ENCODE measurements at regions not wholly inside any gene's neighbourhood (a gene's known extent, or its start where the extent isn't known, plus 50 kb on each side); places are given as distances from the start of the nearest gene placed in this dataset.

DNA sequence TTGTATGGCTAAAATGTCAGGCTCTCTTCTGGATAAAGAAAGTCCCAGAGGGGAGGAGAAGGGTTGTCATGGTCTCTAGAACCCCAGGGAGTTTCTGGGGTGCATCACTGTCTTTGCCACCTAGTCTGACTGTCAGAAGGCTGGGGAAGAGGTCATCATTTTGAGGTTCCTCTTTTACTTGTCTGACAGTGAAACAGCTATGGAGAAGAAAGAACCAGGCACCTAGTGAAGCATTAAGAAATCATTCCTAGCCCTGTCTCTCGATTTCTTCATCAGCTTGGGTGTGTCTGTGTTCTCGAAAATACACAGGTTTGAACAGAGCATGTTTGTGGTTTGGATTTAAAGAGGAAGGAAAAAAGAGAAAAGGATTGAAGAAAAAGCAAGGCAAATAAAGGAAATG is 158.7 kb upstream of the LRIG3 start:
- no peak for DNase-seq (ENCODE audit: low spot score)
- CTCF ChIA-PET = no interaction called here

GRCh38 chr12:59077575-59078426 is 157.5 kb upstream of the LRIG3 start:
- Histone ChIP-seq H3K4me1 (ENCODE audit: insufficient read depth, low read length, poor library complexity, severe bottlenecking) (peaks cover 6% of the 10 kb centered on the region), H3K4me3 (ENCODE audit: low read depth, low read length, poor library complexity, severe bottlenecking) (no peak overlapping the region), H3K27ac (ENCODE audit: low read depth, low read length, poor library complexity, severe bottlenecking) (no peak overlapping the region), H3K9me3 (ENCODE audit: low read depth, low read length, poor library complexity, severe bottlenecking) (no peaks in the 10 kb centered on the region), H3K27me3 (replicated peaks; ENCODE audit: insufficient read depth, low read depth, low read length, poor library complexity) (no peaks in the 10 kb centered on the region), H3K36me3 (ENCODE audit: insufficient read depth, low read length, poor library complexity, severe bottlenecking) (no peaks in the 10 kb centered on the region)
- intact Hi-C loops (cut with micrococcal nuclease; ENCODE audit: unreplicated experiment) = no loop called here
- DNase-seq (ENCODE audit: low spot score) = no peak
- no TSS peak for BruUV-seq (replicated peaks)
- POLR2A ChIA-PET (ENCODE audit: low non-redundant PET) = no interaction called here
- CTCF ChIA-PET = interaction anchor here (0.5 kb wide), 1 partner anchor 536 kb away, joined by 3 read pairs; no protein-coding TSS in a partner anchor
- no peak for TF ChIP-seq EZH2 (IDR thresholded peaks at IDR 0.05; ENCODE audit: borderline replicate concordance, low read depth, low read length, poor library complexity, severe bottlenecking)
- TF ChIP-seq, protein P1, sequence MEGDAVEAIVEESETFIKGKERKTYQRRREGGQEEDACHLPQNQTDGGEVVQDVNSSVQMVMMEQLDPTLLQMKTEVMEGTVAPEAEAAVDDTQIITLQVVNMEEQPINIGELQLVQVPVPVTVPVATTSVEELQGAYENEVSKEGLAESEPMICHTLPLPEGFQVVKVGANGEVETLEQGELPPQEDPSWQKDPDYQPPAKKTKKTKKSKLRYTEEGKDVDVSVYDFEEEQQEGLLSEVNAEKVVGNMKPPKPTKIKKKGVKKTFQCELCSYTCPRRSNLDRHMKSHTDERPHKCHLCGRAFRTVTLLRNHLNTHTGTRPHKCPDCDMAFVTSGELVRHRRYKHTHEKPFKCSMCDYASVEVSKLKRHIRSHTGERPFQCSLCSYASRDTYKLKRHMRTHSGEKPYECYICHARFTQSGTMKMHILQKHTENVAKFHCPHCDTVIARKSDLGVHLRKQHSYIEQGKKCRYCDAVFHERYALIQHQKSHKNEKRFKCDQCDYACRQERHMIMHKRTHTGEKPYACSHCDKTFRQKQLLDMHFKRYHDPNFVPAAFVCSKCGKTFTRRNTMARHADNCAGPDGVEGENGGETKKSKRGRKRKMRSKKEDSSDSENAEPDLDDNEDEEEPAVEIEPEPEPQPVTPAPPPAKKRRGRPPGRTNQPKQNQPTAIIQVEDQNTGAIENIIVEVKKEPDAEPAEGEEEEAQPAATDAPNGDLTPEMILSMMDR (conservative IDR thresholded peaks at IDR 0.05; ENCODE audit: low read depth, low read length) = no peak

More for the DNA sequence above, 158.7 kb upstream of the LRIG3 start:
- Histone ChIP-seq H3K4me3 (ENCODE audit: low read depth, low read length, poor library complexity, severe bottlenecking) (no peak overlapping the region), H3K4me1 (ENCODE audit: insufficient read depth, low read length, poor library complexity, severe bottlenecking) (peaks cover 6% of the 10 kb centered on the region), H3K36me3 (ENCODE audit: insufficient read depth, low read length, poor library complexity, severe bottlenecking) (no peaks in the 10 kb centered on the region), H3K27me3 (replicated peaks; ENCODE audit: insufficient read depth, low read depth, low read length, poor library complexity) (no peaks in the 10 kb centered on the region), H3K9me3 (ENCODE audit: low read depth, low read length, poor library complexity, severe bottlenecking) (no peaks in the 10 kb centered on the region), H3K27ac (ENCODE audit: low read depth, low read length, poor library complexity, severe bottlenecking) (no peak overlapping the region)
- no peak for TF ChIP-seq EZH2 (IDR thresholded peaks at IDR 0.05; ENCODE audit: borderline replicate concordance, low read depth, low read length, poor library complexity, severe bottlenecking)
- TF ChIP-seq, protein P1 (conservative IDR thresholded peaks at IDR 0.05; ENCODE audit: low read depth, low read length) = no peak
- BruUV-seq (replicated peaks) = no TSS peak
- intact Hi-C loops (cut with micrococcal nuclease; ENCODE audit: unreplicated experiment) = no loop called here
- POLR2A ChIA-PET (ENCODE audit: low non-redundant PET) = no interaction called here

DNA sequence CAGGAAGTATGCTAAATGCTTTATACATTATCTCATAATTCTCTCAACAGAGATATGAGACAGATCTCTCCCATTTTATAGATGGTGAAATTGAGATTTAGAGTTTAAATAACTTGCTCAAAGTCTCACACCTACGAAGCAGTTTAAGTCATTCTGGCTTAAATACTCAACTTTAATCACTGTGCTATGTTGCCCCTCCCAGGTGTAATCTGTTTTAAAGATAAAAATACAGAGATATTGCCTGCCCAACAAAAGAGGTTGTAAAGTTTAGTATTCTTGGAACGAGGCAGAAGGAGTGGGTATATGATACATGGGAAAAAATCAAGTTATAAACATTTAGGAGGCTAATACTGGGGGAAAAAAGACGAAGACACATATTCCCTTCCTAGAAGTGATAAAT is 156.8 kb upstream of the LRIG3 start:
- intact Hi-C loops (cut with micrococcal nuclease; ENCODE audit: unreplicated experiment) = no loop called here
- H3K27ac ChIP-seq (ENCODE audit: low read depth, low read length, poor library complexity, severe bottlenecking) = no peak overlapping the region
- H3K27me3 ChIP-seq (replicated peaks; ENCODE audit: insufficient read depth, low read depth, low read length, poor library complexity) = no peaks in the 10 kb centered on the region
- H3K36me3 ChIP-seq (ENCODE audit: insufficient read depth, low read length, poor library complexity, severe bottlenecking) = no peaks in the 10 kb centered on the region
- DNase-seq (ENCODE audit: low spot score) = no peak
- H3K9me3 ChIP-seq (ENCODE audit: low read depth, low read length, poor library complexity, severe bottlenecking) = no peaks in the 10 kb centered on the region
- peaks cover 6% of the 10 kb centered on the region for H3K4me1 ChIP-seq (ENCODE audit: insufficient read depth, low read length, poor library complexity, severe bottlenecking)
- TF ChIP-seq EZH2 (IDR thresholded peaks at IDR 0.05; ENCODE audit: borderline replicate concordance, low read depth, low read length, poor library complexity, severe bottlenecking) = no peak
- TF ChIP-seq, protein P1 (conservative IDR thresholded peaks at IDR 0.05; ENCODE audit: low read depth, low read length) = no peak
- ChIA-PET POLR2A (ENCODE audit: low non-redundant PET) (no interaction called here), CTCF (interaction anchor here (0.5 kb wide), 1 partner anchor 535 kb away, joined by 3 read pairs; no protein-coding TSS in a partner anchor)
- BruUV-seq (replicated peaks) = no TSS peak
- H3K4me3 ChIP-seq (ENCODE audit: low read depth, low read length, poor library complexity, severe bottlenecking) = no peak overlapping the region
